ENCODE measurements at regions not wholly inside any gene's neighbourhood (a gene's known extent, or its start where the extent isn't known, plus 50 kb on each side); places are given as distances from the start of the nearest gene placed in this dataset.

DNA sequence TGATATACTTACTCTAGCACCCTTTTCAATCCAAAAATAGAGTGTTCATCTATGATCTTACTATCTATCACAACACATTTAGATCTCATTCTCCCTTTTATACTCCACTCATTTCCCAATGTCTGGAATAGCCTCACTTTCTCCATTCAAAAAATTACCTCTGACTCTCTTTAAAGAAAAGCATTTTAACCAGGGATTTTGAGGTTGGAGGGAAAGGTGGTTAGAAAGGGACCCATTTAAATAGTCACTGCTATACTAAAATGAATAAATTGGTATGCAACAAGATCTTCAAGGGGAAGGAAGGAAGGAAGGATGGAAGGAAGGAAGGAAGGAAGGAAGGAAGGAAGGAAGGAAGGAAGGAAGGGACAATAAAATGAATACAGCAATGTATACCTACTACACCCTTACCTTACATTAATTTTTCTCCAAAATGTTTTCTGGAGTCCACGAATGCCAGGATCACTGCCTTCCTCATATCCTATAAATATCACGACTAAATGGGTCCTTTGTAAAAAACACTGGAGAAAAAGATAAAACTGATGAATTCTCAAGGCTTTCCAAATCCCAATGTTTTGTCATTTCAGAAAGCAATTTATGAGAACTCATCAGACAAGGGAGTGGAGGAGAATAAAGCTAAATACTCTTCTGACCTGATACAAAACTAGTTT is 202.7 kb downstream of the ZEB2 start:
- no peak overlapping the region for H3K4me3 ChIP-seq (ENCODE audit: low read depth, low read length)
- TF ChIP-seq CTCF (IDR thresholded peaks at IDR 0.05; ENCODE audit: insufficient read depth, low read depth, low read length), result no peak
- no peak for DNase-seq (ENCODE audit: low read depth)

- TF ChIP-seq CTCF (IDR thresholded peaks at IDR 0.05; ENCODE audit: insufficient read depth, low read depth, low read length), result no peak
- no peak overlapping the region for H3K4me3 ChIP-seq (ENCODE audit: low read depth, low read length)
- no peak for DNase-seq (ENCODE audit: low read depth)
Measured at GRCh38 chr2:144310889-144311608, 208.9 kb downstream of the ZEB2 start.

- no peak overlapping the region for H3K4me3 ChIP-seq (ENCODE audit: low read depth, low read length)
- TF ChIP-seq CTCF (IDR thresholded peaks at IDR 0.05; ENCODE audit: insufficient read depth, low read depth, low read length), result no peak
- DNase-seq (ENCODE audit: low read depth), result no peak
Measured at GRCh38 chr2:144310484-144310883, 209.4 kb downstream of the ZEB2 start.

DNA sequence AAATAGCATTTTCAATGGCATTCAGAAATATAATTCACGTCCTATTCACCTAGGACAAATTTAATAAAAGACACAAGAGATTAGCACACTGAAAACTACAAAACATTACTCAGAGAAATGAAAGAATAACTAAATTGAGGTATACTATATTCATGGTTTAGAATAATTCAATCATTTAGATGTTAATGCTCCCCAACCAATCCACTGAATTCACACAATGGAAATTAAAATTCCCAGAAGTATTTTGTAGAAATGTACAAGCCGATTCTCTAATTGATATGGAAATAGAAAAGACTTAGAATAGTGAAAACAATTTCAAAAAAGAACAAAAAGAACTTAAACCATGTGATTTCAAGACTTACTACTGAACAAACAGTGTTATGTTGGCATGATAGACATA is 212.2 kb downstream of the ZEB2 start:
- no peak for TF ChIP-seq CTCF (IDR thresholded peaks at IDR 0.05; ENCODE audit: insufficient read depth, low read depth, low read length)
- no peak overlapping the region for H3K4me3 ChIP-seq (ENCODE audit: low read depth, low read length)
- no peak for DNase-seq (ENCODE audit: low read depth)

- no peak overlapping the region for H3K4me3 ChIP-seq (ENCODE audit: low read depth, low read length)
- DNase-seq (ENCODE audit: low read depth), result no peak
- no peak for TF ChIP-seq CTCF (IDR thresholded peaks at IDR 0.05; ENCODE audit: insufficient read depth, low read depth, low read length)
Measured at GRCh38 chr2:144304202-144304601, 215.7 kb downstream of the ZEB2 start.

GRCh38 chr2:144300632-144301031 is 219.3 kb downstream of the ZEB2 start:
- no peak overlapping the region for H3K4me3 ChIP-seq (ENCODE audit: low read depth, low read length)
- no peak for DNase-seq (ENCODE audit: low read depth)
- no peak for TF ChIP-seq CTCF (IDR thresholded peaks at IDR 0.05; ENCODE audit: insufficient read depth, low read depth, low read length)

All from fibroblast of villous mesenchyme (primary cell).